ENCODE measurements at regions not wholly inside any gene's neighbourhood (a gene's known extent, or its start where the extent isn't known, plus 50 kb on each side); places are given as distances from the start of the nearest gene placed in this dataset.

- TF ChIP-seq CTCF (IDR thresholded peaks at IDR 0.05) (no peak), POLR2A (IDR thresholded peaks at IDR 0.05) (no peak)
Measured at GRCh38 chr3:35320646-35321407, 318.5 kb upstream of the ARPP21 start.

All from lower leg skin (tissue), 3 donors.